HepG2 (cell line): ENCODE measurements at regions not wholly inside any gene's neighbourhood (a gene's known extent, or its start where the extent isn't known, plus 50 kb on each side); places are given as distances from the start of the nearest gene placed in this dataset.

ENCODE experiments used
- CBX2 ChIP-seq, 2 experiments: fragments of 200-600 bp in 1 of 2; sonication (generic); formaldehyde crosslinking in 1 of 2; IDR thresholded peaks; 2 replicates each; pipeline versions ENCODE4 v1.7.0 to v1.8.1; 2018 to 2022; ENCODE audit warnings: low read depth in 2 of 2, low read length in 1 of 2, mild to moderate bottlenecking in 1 of 2, missing genetic modification reagents in 1 of 2
- POLR2AphosphoS5 ChIP-seq: IDR thresholded peaks from 2 replicates; pipeline ENCODE4 v1.6.1; 2012; ENCODE audit warnings: low read depth, low read length
- THAP11 ChIP-seq: IDR thresholded peaks from 2 replicates; pipeline ENCODE4 v1.6.1; 2016; ENCODE audit warnings: missing biosample characterization, missing genetic modification reagents
- ZBTB38 ChIP-seq: sonication (generic); formaldehyde crosslinking; IDR thresholded peaks from 2 replicates; pipeline ENCODE4 v1.5.1; 2020; ENCODE audit warnings: mild to moderate bottlenecking, missing genetic modification reagents
- TF ChIP-seq, protein P1 (sequence below): sonication (generic); formaldehyde crosslinking; IDR thresholded peaks from 2 replicates; pipeline ENCODE4 v1.5.0; 2020; ENCODE audit warnings: missing genetic modification reagents
- TF ChIP-seq, protein P2 (sequence below): sonication (generic); formaldehyde crosslinking; IDR thresholded peaks from 2 replicates; pipeline ENCODE4 v1.5.1; 2020; ENCODE audit warnings: missing genetic modification reagents, mild to moderate bottlenecking, borderline replicate concordance
- TF ChIP-seq, protein P3 (sequence below): IDR thresholded peaks from 2 replicates; pipeline ENCODE4 v1.6.1; 2016; ENCODE audit warnings: mild to moderate bottlenecking
- TF ChIP-seq, protein P4 (sequence below): sonication (generic); formaldehyde crosslinking; IDR thresholded peaks from 2 replicates; pipeline ENCODE4 v1.5.0; 2020; ENCODE audit warnings: mild to moderate bottlenecking, missing genetic modification reagents, moderate library complexity

DNA sequence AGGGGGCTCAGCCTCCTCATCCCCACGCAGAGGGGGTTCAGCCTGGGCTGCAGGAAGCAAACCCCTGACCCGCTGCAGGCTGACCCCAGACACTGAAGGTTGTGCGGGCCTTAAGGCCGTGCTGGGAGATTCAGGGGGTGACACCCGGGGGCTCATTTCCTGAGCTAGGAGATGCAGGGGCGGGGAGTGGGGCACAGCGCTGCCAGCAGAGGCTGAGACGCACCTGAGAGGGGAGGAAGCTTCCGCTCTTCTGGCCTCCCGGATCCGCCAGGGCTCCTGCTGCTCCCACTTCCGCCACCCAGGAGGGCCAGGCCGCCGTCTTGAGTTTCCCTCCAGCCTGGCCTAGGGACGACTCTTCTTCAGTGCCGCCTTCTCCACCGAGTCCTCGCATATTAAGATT, 173.2 kb upstream of the FOXF1 start:
- TF ChIP-seq, protein P1, sequence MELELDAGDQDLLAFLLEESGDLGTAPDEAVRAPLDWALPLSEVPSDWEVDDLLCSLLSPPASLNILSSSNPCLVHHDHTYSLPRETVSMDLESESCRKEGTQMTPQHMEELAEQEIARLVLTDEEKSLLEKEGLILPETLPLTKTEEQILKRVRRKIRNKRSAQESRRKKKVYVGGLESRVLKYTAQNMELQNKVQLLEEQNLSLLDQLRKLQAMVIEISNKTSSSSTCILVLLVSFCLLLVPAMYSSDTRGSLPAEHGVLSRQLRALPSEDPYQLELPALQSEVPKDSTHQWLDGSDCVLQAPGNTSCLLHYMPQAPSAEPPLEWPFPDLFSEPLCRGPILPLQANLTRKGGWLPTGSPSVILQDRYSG (CRISPR knock-in tag) = no peak
- TF ChIP-seq CBX2 (IDR thresholded peaks at IDR 0.05; ENCODE audit: low read depth, low read length) (no peak), CBX2 (CRISPR knock-in tag; IDR thresholded peaks at IDR 0.05; ENCODE audit: low read depth) (no peak), ZBTB38 (CRISPR knock-in tag) (no peak), THAP11 (CRISPR knock-in tag) (no peak), POLR2AphosphoS5 (no peak)
- TF ChIP-seq, protein P2, sequence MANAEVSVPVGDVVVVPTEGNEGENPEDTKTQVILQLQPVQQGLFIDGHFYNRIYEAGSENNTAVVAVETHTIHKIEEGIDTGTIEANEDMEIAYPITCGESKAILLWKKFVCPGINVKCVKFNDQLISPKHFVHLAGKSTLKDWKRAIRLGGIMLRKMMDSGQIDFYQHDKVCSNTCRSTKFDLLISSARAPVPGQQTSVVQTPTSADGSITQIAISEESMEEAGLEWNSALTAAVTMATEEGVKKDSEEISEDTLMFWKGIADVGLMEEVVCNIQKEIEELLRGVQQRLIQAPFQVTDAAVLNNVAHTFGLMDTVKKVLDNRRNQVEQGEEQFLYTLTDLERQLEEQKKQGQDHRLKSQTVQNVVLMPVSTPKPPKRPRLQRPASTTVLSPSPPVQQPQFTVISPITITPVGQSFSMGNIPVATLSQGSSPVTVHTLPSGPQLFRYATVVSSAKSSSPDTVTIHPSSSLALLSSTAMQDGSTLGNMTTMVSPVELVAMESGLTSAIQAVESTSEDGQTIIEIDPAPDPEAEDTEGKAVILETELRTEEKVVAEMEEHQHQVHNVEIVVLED (CRISPR knock-in tag) = no peak
- TF ChIP-seq, protein P3, sequence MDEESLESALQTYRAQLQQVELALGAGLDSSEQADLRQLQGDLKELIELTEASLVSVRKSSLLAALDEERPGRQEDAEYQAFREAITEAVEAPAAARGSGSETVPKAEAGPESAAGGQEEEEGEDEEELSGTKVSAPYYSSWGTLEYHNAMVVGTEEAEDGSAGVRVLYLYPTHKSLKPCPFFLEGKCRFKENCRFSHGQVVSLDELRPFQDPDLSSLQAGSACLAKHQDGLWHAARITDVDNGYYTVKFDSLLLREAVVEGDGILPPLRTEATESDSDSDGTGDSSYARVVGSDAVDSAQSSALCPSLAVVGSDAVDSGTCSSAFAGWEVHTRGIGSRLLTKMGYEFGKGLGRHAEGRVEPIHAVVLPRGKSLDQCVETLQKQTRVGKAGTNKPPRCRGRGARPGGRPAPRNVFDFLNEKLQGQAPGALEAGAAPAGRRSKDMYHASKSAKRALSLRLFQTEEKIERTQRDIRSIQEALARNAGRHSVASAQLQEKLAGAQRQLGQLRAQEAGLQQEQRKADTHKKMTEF = no peak
- TF ChIP-seq, protein P4, sequence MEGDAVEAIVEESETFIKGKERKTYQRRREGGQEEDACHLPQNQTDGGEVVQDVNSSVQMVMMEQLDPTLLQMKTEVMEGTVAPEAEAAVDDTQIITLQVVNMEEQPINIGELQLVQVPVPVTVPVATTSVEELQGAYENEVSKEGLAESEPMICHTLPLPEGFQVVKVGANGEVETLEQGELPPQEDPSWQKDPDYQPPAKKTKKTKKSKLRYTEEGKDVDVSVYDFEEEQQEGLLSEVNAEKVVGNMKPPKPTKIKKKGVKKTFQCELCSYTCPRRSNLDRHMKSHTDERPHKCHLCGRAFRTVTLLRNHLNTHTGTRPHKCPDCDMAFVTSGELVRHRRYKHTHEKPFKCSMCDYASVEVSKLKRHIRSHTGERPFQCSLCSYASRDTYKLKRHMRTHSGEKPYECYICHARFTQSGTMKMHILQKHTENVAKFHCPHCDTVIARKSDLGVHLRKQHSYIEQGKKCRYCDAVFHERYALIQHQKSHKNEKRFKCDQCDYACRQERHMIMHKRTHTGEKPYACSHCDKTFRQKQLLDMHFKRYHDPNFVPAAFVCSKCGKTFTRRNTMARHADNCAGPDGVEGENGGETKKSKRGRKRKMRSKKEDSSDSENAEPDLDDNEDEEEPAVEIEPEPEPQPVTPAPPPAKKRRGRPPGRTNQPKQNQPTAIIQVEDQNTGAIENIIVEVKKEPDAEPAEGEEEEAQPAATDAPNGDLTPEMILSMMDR = no peak
